Upper lobe of left lung (tissue), 6 donors: ENCODE measurements at regions not wholly inside any gene's neighbourhood (a gene's known extent, or its start where the extent isn't known, plus 50 kb on each side); places are given as distances from the start of the nearest gene placed in this dataset.

Experiments used
- ATAC-seq, 2 donors: fragments of 200-7000 bp; cut with Tn5 transposase; one replicate each; pipeline ENCODE4 v1.9.1; 2022; ENCODE audit warnings: mild to moderate bottlenecking in 2 of 2, moderate library complexity in 2 of 2; ENCODE audit not compliant: low FRiP score in 2 of 2
- DNase-seq, 2 donors: peaks; one replicate each; pipeline ENCODE4 v3.0.0-alpha.2; 2019 to 2020
- H3K27ac ChIP-seq, 4 donors: fragments of 200-600 bp; sonication (generic); one replicate each; pipeline ENCODE4 v1.5.1; 2016 to 2019
- H3K27me3 ChIP-seq, 4 donors: fragments of 200-600 bp; sonication (generic); one replicate each; pipeline ENCODE4 v1.5.1; 2017 to 2019
- H3K36me3 ChIP-seq, 4 donors: fragments of 200-600 bp; sonication (generic); one replicate each; pipeline ENCODE4 v1.5.1; 2016 to 2019
- H3K4me1 ChIP-seq, 4 donors: fragments of 200-600 bp; sonication (generic); one replicate each; pipeline ENCODE4 v1.5.1; 2018 to 2019
- H3K4me3 ChIP-seq, 4 donors: fragments of 200-600 bp; sonication (generic); one replicate each; pipeline ENCODE4 v1.5.1; 2017 to 2019; ENCODE audit warnings: mild to moderate bottlenecking in 2 of 4, moderate library complexity in 1 of 4
- H3K9me3 ChIP-seq, 4 donors: fragments of 200-600 bp; sonication (generic); one replicate each; pipeline ENCODE4 v1.5.1; 2018 to 2019
- EP300 ChIP-seq, 4 donors: sonication (generic); formaldehyde crosslinking; IDR thresholded peaks; one replicate each; pipeline ENCODE4 v1.5.1; 2017; ENCODE audit warnings: antibody characterized with exemption in 4 of 4, control low read depth in 2 of 4
- POLR2A ChIP-seq, 4 donors: fragments of 450-650 bp; IDR thresholded peaks; one replicate each; pipeline ENCODE4 v1.5.1; 2016 to 2017; ENCODE audit warnings: antibody characterized with exemption in 4 of 4, mild to moderate bottlenecking in 2 of 4
- POLR2AphosphoS5 ChIP-seq, 2 donors: sonication (generic); formaldehyde crosslinking; IDR thresholded peaks; one replicate each; pipeline ENCODE4 v1.5.1; 2017; ENCODE audit warnings: antibody characterized with exemption in 2 of 2
- WGBS, 2 donors: methylation state at CpG; one replicate each; pipeline ENCODE4 v1.1.5; 2017 to 2018; 5-methylcytosine and 5-hydroxymethylcytosine counted together
- TF ChIP-seq, protein P1 (sequence below), 6 experiments: fragments of 450-650 bp in 4 of 6; fragments of 200-600 bp in 2 of 6; sonication (generic) in 2 of 6; IDR thresholded peaks; one replicate each; pipeline ENCODE4 v1.5.1; 2016 to 2019; ENCODE audit warnings: antibody characterized with exemption in 6 of 6
- donor health status: DM: no; HTN: no; CAD: no; lungs with moderate emphysema.
- donor health status: DM: no; HTN: yes; CAD: no; lungs with severe emphysema.

DNA sequence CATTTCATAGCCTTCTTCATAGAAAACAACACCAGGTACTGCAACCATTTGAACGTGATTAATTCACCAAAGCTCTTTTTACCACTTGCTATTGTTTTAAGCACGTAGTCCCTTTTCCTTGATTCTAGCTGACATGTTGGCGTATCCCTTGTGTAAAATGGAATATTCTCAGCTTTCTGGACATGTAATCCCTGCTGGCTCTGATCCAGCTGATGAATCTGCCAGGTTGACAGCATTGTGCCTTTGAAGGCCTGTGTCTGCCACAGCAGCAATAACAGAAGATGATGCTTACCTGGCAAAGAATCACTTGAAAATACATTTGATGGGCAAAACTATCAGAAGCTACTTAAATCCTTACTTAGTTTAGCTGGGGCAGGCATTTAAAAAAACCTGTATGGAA is 81.0 kb upstream of the CCDC150 start:
- no peaks in the 10 kb centered on the region for H3K4me1 ChIP-seq
- ATAC-seq (no peak), DNase-seq (no peak)
- no peaks in the 10 kb centered on the region for H3K27me3 ChIP-seq
- no peak overlapping the region for H3K27ac ChIP-seq
- TF ChIP-seq, protein P1, sequence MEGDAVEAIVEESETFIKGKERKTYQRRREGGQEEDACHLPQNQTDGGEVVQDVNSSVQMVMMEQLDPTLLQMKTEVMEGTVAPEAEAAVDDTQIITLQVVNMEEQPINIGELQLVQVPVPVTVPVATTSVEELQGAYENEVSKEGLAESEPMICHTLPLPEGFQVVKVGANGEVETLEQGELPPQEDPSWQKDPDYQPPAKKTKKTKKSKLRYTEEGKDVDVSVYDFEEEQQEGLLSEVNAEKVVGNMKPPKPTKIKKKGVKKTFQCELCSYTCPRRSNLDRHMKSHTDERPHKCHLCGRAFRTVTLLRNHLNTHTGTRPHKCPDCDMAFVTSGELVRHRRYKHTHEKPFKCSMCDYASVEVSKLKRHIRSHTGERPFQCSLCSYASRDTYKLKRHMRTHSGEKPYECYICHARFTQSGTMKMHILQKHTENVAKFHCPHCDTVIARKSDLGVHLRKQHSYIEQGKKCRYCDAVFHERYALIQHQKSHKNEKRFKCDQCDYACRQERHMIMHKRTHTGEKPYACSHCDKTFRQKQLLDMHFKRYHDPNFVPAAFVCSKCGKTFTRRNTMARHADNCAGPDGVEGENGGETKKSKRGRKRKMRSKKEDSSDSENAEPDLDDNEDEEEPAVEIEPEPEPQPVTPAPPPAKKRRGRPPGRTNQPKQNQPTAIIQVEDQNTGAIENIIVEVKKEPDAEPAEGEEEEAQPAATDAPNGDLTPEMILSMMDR (IDR thresholded peaks at IDR 0.05) = no peak
- no peak for TF ChIP-seq EP300 (IDR thresholded peaks at IDR 0.05)
- TF ChIP-seq POLR2AphosphoS5 (IDR thresholded peaks at IDR 0.05) = no peak
- TF ChIP-seq POLR2A (IDR thresholded peaks at IDR 0.05) = no peak
- no peak overlapping the region for H3K4me3 ChIP-seq
- 88 to 90% methylated on average over 3 of the region's 3 CpGs for WGBS, 2 donors
- H3K9me3 ChIP-seq = no peaks in the 10 kb centered on the region
- H3K36me3 ChIP-seq = no peaks in the 10 kb centered on the region

DNA sequence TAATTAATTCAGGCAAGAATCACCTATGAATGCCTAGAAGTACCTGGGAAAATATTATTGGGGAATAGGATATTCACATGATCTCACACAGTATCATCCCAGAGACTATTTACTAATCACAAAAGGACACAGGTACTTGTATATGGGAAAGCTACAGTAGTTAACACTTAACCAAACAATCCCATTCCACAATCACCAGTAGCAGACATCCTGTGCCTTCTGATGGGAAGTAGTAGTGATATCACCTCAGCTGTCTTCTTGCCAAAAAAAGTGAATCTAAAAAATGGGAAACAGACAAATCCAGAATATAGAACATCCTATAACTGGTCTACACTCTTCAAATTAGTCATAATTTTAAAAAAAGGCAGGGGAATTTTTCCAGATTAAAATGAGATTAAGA is 75.6 kb upstream of the CCDC150 start:
- Histone ChIP-seq H3K36me3 (no peaks in the 10 kb centered on the region), H3K27me3 (no peaks in the 10 kb centered on the region)
- DNase-seq = no peak

DNA sequence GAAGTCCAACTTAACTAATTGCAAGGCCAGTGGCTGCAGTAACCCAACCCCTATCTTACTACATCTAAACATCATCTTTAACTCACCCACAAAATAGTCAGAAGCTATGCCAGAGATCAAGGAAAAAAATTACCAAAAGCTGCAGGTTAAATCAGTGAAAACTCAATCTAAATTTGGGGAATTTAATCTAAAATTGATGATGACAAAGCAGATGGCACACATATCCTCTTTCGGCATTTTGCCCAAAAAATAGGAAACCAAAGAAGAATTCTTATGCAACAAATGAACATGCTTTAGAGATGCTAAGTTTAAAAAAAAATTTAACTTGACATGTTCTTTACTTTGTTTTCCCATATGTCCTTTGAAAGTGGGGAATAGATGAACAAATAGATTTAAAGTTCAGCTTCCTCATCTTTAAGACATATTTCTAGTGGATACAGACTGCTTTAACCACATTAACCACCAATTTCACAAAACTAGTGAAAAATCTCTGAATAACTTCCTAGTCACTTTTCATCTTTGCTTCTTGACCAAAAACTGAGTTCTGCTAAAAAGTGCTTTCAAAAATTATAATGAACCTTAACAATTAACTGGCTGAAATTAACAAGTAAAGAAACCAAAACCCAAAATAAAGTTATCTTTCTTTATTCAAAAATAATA is 74.3 kb upstream of the CCDC150 start:
- DNase-seq = no peak
- H3K9me3 ChIP-seq = no peaks in the 10 kb centered on the region
- no peaks in the 10 kb centered on the region for H3K4me1 ChIP-seq
- 72 to 76% methylated on average over 1 of the region's 1 CpG for WGBS, 2 donors
- no peak overlapping the region for H3K27ac ChIP-seq
- no peak overlapping the region for H3K4me3 ChIP-seq
- no peak for ATAC-seq
- no peaks in the 10 kb centered on the region for H3K27me3 ChIP-seq
- no peaks in the 10 kb centered on the region for H3K36me3 ChIP-seq
- no peak for TF ChIP-seq POLR2A (IDR thresholded peaks at IDR 0.05)
- TF ChIP-seq, protein P1 (IDR thresholded peaks at IDR 0.05) = no peak
- no peak for TF ChIP-seq POLR2AphosphoS5 (IDR thresholded peaks at IDR 0.05)
- TF ChIP-seq EP300 (IDR thresholded peaks at IDR 0.05) = no peak

More for the DNA sequence above, 75.6 kb upstream of the CCDC150 start:
- Histone ChIP-seq H3K4me3 (no peak overlapping the region), H3K27ac (no peak overlapping the region), H3K4me1 (no peaks in the 10 kb centered on the region), H3K9me3 (no peaks in the 10 kb centered on the region)
- no peak for ATAC-seq
- no peak for TF ChIP-seq POLR2A (IDR thresholded peaks at IDR 0.05)
- TF ChIP-seq POLR2AphosphoS5 (IDR thresholded peaks at IDR 0.05) = no peak
- TF ChIP-seq EP300 (IDR thresholded peaks at IDR 0.05) = no peak
- TF ChIP-seq, protein P1 (IDR thresholded peaks at IDR 0.05) = no peak

DNA sequence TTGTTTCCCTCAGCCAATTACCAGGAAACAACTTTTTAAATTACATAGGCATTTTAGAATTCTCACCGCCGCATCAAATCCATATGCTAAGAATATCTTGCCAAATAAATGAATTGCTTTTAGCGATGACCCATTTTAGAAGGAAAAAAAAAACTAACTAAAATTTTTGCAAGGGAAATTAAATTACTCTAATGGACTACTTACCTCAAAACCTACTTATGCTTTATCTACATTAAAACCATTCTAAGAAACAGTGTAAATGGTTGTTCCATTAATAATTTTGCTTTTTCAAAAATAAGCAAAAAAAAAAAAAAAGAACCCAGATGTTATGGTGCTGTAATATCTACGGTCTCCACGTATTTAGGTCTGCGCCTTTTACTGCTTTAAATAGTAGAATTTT is 73.5 kb upstream of the CCDC150 start:
- Histone ChIP-seq H3K4me1 (no peaks in the 10 kb centered on the region), H3K36me3 (no peaks in the 10 kb centered on the region), H3K4me3 (no peak overlapping the region), H3K9me3 (no peaks in the 10 kb centered on the region), H3K27ac (no peak overlapping the region), H3K27me3 (no peaks in the 10 kb centered on the region)
- WGBS, 2 donors = 98% methylated on average over 6 of the region's 6 CpGs
- no peak for ATAC-seq
- TF ChIP-seq POLR2AphosphoS5 (IDR thresholded peaks at IDR 0.05) (no peak), EP300 (IDR thresholded peaks at IDR 0.05) (no peak), POLR2A (IDR thresholded peaks at IDR 0.05) (no peak)
- TF ChIP-seq, protein P1 (IDR thresholded peaks at IDR 0.05) = no peak
- no peak for DNase-seq

DNA sequence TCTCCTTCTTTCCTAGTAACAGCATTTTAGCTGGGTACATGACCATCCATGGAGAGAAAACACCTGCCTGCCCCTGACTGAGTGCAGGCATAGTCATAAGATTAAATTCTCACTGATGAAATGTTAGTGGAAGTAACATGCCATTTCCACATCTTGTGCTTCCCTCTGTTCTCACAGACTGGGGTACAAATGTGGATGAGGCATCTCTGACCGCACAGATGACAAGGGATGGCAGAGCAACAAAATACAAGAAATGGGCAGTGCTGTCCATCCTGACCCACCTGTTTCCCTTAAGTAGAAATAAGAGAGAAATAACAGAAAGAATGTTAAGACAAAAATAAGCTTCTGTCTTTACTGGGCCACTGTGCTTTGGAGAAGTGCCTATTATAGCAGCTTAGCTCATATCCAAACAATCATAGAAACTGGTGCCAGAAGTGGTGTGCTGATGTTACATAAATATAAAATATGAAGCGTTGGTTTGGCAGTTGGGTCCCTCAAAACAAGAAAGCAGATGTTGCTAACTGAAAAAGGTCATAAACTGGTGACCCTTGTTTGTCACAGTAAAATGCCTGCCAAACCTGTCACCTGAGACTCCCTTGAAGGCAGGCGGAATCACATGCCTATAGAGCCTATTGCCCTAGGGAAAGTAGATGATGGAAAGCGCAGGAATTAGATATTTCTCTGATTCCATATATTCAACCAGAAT is 72.4 kb upstream of the CCDC150 start:
- ATAC-seq (no peak), DNase-seq (no peak)
- Histone ChIP-seq H3K36me3 (no peaks in the 10 kb centered on the region), H3K9me3 (no peaks in the 10 kb centered on the region), H3K4me3 (no peak overlapping the region), H3K4me1 (no peaks in the 10 kb centered on the region), H3K27ac (no peak overlapping the region), H3K27me3 (no peaks in the 10 kb centered on the region)
- TF ChIP-seq EP300 (IDR thresholded peaks at IDR 0.05) (no peak), POLR2AphosphoS5 (IDR thresholded peaks at IDR 0.05) (no peak), POLR2A (IDR thresholded peaks at IDR 0.05) (no peak)
- TF ChIP-seq, protein P1 (IDR thresholded peaks at IDR 0.05) = no peak
- 59 to 62% methylated on average over 4 of the region's 4 CpGs for WGBS, 2 donors
